GM19397 (cell line): ENCODE measurements at regions not wholly inside any gene's neighbourhood (a gene's known extent, or its start where the extent isn't known, plus 50 kb on each side); places are given as distances from the start of the nearest gene placed in this dataset.
"Not testable (repeated sequence)": the region's sequence is repeated elsewhere in the genome, so short reads cannot be mapped to it uniquely, and the experiment has no call there.

Experiments used
- ATAC-seq: cut with Tn5 transposase; IDR thresholded peaks from one replicate; pipeline ENCODE4 v1.9.1; 2021; ENCODE audit warnings: mild to moderate bottlenecking, moderate library complexity; ENCODE audit not compliant: unreplicated experiment

- ATAC-seq, result no peak
Measured at GRCh38 chr6:56808871-56809359, 146.0 kb upstream of the BEND6 start.

DNA sequence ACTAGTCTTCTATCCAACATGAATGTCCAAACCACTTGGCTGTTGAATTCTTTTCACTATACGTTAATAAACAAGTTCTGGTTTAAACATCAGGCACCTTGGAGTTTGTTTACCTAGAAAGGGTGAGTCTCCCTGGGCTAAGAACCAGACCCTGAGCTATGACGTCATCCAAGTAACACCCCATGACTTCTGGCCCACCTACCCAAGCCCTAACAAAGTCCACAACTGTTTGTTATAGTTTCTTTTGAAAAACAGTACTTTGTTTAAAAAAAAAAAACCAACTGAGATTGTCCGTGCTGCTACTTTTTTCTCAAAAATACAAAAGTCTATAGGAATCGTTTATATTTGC lies 146.9 kb upstream of the BEND6 start:
- ATAC-seq, result no peak

DNA sequence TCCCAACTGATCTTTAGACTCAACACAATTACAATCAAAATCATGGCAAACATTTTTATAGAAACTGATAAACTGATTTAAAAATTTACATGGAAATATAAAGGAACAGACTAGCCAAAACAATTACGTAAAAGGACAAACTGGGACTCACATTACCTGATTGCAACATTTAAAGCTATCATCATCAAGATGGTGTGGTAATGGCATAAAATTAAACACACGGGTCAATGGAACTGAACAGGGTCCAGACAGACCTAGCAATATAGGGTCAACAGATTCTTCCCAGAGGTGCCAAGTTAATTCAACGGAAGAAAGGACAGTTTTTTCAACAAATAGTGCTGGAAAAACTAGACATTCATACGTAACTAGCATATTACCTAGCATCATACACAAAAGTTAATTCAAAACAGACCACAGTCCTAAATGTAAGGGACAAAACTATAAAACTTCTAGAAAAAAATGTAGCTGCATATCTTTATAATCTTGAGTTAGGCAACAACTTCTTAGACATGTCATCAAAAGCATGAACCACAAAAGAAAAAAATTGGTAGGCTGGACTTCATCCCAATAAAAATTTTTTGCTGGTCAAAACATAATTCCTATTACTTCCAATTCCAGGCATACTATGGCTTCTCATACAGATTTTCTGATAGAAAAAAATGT lies 147.4 kb upstream of the BEND6 start:
- ATAC-seq, result no peak

- ATAC-seq, result no peak
Measured at GRCh38 chr6:56806368-56806767, 148.5 kb upstream of the BEND6 start.

GRCh38 chr6:56804996-56805395 lies 149.9 kb upstream of the BEND6 start:
- ATAC-seq, result no peak

GRCh38 chr6:56803594-56803993 lies 151.3 kb upstream of the BEND6 start:
- no peak for ATAC-seq

DNA sequence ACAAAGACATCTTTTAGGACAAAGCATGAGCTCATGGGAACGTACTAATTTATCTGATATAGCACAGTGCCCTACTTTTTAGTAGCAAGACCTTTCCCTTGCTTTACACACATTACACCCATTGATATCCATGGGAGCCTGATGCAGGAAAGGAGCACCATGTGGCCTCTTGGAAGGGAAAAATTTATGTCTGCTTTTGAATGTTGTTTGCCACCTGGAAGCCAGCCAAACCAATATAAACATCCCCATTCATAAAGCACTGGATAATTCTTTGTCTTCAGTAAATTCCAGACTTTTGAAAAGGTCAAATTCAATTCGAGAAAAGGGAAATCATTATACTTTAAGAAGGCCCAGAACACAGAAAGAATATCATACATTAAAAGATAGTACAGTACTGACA lies 152.3 kb upstream of the BEND6 start:
- no peak for ATAC-seq

- no peak for ATAC-seq
Measured at GRCh38 chr6:56799989-56800388, 154.9 kb upstream of the BEND6 start.

GRCh38 chr6:56798163-56798562 lies 155.5 kb upstream of the DST start:
- ATAC-seq, result no peak

DNA sequence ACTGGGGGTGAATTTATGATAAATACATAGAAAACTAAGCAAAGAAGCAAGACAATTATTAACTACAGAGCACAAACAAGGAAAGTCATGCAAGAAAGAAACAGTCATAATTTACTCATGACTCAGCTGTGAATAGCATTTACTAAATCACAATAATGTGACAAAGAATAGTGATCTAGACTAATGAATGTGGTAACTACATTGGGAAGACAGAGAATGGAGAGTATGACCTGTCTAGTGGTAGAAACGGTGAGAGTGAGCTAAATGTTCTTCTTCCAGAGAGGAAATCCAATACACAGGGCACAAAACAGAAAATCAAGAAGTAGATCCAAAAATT lies 153.5 kb upstream of the DST start:
- ATAC-seq, result no peak

DNA sequence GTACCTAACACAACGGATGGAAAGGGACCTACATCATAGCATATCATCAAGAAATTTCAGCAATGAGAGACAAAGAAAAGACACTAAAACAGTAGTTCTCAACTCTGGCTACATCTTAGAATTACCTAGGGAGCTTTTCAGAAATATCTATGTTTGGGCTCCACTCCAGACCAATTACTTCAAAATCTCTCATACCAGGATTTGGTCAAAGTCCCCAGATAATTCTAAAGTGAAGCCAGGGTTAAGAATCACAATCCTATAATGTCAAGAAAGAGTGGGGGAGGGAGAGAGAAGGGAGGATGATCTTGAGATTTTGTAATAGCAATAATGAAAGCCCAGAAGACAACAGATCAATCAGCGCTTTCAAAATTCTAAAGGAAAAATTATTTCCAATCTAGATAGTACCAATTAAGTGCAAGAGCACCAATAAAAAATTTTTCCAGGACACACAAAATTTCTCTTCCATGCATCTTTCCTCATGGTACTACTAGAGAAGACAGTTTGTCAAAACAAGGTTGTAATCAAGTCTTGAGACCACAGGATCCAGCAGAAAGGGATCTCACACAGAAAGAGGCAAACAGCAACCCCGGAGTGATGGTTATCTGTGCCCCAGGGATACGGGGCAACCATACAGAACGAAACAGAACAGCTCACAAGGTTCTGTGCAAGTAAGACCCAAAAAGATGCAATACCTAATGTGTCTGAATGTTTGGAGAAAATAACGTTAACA lies 152.9 kb upstream of the DST start:
- no peak for ATAC-seq

DNA sequence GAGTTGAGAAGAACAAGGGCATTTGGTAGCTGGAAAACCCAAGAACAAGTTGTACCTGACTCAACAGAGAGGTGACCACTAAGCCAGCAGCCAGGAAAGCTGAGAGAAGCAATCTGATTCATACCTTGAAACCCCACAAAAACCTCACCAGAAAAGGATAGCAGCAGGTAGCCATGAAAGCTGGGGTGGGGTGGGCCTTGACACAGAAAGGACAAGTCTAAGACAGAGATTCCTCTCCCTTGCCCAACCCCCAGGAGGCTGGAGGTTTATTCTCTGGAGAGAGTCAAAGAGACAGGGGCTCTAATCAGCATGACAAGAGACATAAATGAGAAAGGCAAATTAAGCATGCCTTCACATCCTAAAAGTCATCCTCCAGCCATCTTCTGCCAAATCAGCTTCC lies 151.7 kb upstream of the DST start:
- no peak for ATAC-seq

- no peak for ATAC-seq
Measured at GRCh38 chr6:56793938-56794337, 151.2 kb upstream of the DST start.

- ATAC-seq, result no peak
Measured at GRCh38 chr6:56790414-56790813, 147.7 kb upstream of the DST start.

DNA sequence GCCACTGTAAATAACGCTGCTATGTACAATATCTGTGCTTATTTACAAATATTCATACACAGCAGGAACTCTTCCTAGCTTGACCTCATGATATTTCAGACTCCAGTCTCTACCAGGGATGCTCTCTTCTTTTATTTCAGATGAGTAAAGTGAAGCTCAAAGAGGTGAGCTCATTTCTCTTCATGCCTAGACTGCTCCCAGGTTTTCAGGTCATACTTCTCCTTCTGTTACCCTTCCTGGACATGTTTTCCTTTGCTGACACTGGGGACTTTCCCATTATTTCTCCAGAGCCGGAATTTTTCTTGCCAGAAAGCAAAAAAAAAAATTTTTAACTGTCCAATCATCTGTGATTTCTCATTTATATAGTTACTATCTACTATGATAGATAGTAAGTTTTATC lies 147.2 kb upstream of the DST start:
- no peak for ATAC-seq

DNA sequence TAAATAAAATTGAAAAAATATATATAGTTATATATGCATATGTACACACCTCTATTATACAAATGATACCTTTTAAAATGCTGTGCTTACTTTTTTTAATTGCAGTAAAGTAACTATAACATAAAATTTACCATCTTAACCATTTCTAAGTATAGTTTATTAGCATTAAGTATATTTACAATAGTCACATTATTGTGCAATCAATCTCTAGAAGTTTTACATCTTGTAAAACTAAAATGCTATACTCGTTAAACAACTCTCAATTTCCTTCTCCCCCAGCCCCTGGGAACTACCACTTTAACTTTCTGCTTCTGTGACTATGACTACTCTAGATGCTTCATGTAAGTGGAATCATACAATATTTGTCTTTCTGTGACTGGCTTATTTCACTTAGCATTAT lies 146.7 kb upstream of the DST start:
- ATAC-seq, result no peak

DNA sequence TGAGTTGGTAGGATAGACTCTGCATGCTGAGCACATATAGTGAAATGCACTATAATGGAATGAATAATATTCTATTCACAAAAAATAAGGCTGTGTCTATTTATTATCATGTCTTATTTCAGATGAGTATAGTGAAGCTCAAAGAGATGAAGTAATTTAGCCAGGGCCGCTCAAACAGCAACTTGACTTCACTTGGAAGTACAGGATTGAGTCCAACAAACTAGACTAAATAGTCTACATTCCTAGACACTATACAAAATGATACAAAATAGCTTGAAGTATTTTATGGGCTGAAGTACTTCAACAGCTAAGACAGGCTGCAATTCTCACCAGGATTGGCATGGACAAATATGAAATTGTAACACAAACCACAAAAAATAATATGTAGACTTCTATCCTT lies 144.5 kb upstream of the DST start:
- no peak for ATAC-seq

DNA sequence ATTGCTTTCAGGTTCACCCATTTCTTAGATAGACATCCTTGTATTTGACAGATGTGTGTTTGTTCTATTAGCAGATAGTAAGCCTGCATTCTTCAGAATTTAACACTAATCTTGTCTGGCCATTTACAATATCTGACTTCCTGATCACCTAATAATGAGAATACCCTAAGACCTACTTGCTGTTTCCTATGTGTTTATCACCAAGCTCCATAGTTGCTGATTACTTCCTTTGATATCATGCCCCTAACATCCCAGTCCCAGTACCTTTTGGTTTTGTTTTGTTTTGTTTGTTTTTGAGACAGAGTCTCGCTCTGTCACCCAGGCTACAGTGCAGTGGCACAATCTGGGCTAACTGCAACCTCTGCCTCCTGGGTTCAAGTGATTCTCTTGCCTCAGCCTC lies 143.6 kb upstream of the DST start:
- no peak for ATAC-seq

GRCh38 chr6:56785536-56785935 lies 142.8 kb upstream of the DST start:
- not testable (repeated sequence) for ATAC-seq

GRCh38 chr6:56780109-56780508 lies 137.4 kb upstream of the DST start:
- not testable (repeated sequence) for ATAC-seq

- not testable (repeated sequence) for ATAC-seq
Measured at GRCh38 chr6:56778503-56778902, 135.8 kb upstream of the DST start.

- ATAC-seq, result no peak
Measured at GRCh38 chr6:56775498-56776166, 132.9 kb upstream of the DST start.
